ENCODE measurements at regions not wholly inside any gene's neighbourhood (a gene's known extent, or its start where the extent isn't known, plus 50 kb on each side); places are given as distances from the start of the nearest gene placed in this dataset.

- TF ChIP-seq POLR2A (IDR thresholded peaks at IDR 0.05; ENCODE audit: low read depth, low read length): no peak
- TF ChIP-seq POLR2AphosphoS5 (IDR thresholded peaks at IDR 0.05; ENCODE audit: low read depth, low read length): no peak
Measured at GRCh38 chr19:31402529-31403316, 53.5 kb upstream of the TSHZ3 start.

Data from GM12892 (cell line).